CD4-positive, alpha-beta T cell treated with Interleukin-1 beta for 1 hour (primary cell): ENCODE measurements at regions not wholly inside any gene's neighbourhood (a gene's known extent, or its start where the extent isn't known, plus 50 kb on each side); places are given as distances from the start of the nearest gene placed in this dataset.

ENCODE experiments used
- DNase-seq, 2 donors: peaks; one replicate each; pipeline ENCODE4 v3.0.0-alpha.2; 2020 to 2022

DNA sequence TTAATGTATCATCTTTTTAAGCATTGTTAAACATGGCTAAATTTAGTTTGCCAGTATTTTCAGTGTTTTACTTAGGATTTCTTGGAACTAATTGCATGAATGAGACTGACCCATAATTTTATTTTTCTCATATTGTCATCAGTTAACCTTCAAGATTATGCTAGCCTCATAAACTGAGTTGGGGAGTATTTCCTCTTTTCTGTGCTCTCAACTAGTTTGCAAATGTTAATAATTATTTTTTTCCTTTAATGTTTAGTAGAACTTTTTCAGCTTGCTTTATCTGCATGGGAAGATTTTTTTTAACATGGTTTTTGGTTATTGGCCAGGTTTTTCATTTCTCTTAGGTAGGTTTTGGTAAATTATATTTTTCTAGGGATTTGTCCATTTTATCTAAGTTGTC lies 235.4 kb upstream of the SESN3 start:
- no peak for DNase-seq

DNA sequence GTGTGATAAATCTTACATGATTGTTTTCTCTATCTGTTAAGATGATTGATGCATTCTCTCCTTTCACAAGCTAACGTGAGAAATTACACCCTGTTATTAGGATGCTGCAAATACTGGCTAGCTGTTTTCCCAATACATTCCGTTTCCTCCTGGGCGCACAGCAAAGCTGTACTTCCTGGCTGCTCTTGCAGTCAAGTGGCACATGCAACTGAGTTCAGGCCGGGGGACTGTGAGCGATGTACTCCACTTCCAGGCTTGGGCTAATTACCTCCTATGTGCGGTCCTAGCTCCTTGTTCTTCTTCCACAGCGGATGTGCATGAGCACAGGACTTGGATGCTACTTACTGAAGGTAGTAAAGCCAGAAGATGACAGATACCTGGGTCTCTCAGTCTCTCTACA lies 234.9 kb upstream of the SESN3 start:
- no peak for DNase-seq

- no peak for DNase-seq
Observed at GRCh38 chr11:95461858-95462257, 230.9 kb upstream of the SESN3 start.

- DNase-seq = no peak
Observed at GRCh38 chr11:95461348-95461747, 230.3 kb upstream of the SESN3 start.

- DNase-seq = no peak
Observed at GRCh38 chr11:95459291-95460042, 228.5 kb upstream of the SESN3 start.

GRCh38 chr11:95456714-95457491 lies 225.9 kb upstream of the SESN3 start:
- DNase-seq = no peak

DNA sequence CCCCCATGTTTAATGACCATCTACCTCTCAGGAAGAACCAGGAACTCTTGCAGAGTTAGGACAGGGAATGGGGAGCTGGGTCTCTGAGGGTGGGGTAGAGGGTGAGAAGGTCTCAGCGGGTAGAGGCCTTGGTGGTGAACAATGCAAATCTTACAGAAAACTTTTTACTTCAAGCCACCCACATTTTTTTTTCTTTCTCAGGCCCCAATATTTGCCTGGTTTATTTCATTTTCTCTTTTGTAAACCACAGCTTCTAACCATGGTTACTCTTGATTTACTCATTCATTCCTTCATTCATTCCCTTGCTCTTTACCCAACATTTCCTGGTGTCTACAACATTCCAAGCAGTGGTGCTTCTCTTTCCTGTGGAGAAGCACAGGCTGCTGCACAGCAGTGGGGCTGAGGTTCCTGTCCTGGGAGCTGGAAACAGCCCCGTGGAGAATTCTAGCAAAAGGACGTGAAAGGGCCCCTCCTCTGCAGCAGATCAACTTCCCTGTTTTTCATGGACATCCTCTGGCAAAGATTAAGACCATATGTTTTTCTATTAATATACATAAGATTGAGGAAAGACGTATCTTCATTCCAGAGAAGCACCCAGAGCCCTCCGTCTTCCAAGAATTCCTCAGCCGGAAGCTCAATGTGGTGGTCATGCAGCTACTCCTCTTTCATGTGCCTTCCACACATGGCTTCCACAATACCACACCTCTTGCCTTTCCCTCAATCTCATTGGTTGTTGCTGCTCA lies 224.4 kb upstream of the SESN3 start:
- DNase-seq = no peak

GRCh38 chr11:95453616-95454171 lies 222.7 kb upstream of the SESN3 start:
- DNase-seq = no peak

DNA sequence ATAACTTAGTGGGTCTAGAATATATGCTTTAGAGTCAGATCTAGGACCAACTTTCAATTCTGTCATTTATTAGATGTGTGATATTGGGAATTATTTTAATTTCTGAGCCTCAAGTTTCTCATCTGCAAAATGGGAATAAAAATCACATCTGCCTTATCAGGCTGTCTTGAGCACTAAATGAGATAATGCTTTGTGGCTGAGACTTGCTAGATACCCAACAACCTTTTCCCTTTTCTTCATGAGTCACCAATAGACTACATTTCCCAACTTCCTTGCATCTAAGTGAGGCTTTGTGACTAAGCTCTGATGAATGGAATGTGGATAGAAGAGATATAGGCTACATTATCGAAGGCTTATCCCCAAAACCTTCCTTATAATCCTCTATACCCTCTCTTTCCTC lies 220.7 kb upstream of the SESN3 start:
- DNase-seq = no peak

GRCh38 chr11:95451261-95451660 lies 220.3 kb upstream of the SESN3 start:
- no peak for DNase-seq

DNA sequence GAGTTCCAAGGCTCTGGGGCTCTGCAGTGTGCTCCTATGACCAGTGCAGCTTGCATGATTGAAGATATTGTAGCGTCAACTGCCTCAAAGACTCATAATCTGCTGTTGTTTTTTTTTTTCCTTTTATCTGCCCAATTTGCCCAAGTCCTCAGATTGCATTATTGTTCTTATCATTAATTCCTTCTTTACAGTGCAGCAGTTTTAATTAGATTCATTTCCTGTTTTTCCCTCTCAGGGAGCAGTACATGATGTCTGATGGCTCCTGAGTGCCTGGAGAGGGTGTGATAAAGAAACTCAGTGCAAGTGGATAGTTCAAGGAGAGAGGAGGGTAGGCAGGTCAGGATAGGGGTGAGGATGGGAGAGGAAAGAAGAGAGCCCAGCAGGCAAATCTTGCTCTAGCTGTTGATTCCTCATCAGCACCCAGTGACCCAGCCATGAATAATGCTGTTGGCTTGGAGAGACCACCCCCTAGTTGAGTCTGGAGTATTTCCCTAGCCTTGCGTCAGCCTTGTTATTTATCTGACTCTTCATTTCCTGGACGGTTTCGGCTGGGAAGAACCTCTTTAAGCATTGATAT lies 219.6 kb upstream of the SESN3 start:
- DNase-seq = no peak

DNA sequence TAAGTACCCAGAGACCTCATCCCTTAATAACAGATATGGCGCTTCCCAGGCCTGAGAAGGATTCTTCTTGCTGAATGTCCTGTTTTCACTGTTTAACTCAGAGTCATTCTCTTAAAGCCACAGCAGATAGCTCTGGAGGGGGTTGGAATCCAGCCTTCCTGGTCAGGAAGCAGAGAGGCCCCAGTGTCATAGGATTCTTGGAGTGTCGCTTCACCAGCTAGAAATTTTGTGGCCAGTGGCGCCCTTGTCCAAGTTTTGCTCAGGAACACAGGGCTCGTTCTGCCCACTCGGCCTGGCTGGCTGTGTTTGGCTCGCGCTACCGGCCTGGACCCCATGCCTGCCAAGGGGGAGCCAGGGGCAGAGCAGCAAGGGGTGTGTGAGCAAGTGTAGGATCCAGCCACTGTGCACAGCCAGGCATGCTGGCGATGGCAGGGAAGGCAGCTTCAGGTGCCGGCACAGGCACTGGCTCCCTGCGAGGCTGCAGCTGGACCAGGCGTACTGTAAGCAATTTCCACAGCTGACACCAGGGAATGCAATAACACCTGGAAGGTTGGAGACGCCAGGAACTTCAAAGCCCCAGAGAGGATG lies 214.8 kb upstream of the SESN3 start:
- DNase-seq = no peak

DNA sequence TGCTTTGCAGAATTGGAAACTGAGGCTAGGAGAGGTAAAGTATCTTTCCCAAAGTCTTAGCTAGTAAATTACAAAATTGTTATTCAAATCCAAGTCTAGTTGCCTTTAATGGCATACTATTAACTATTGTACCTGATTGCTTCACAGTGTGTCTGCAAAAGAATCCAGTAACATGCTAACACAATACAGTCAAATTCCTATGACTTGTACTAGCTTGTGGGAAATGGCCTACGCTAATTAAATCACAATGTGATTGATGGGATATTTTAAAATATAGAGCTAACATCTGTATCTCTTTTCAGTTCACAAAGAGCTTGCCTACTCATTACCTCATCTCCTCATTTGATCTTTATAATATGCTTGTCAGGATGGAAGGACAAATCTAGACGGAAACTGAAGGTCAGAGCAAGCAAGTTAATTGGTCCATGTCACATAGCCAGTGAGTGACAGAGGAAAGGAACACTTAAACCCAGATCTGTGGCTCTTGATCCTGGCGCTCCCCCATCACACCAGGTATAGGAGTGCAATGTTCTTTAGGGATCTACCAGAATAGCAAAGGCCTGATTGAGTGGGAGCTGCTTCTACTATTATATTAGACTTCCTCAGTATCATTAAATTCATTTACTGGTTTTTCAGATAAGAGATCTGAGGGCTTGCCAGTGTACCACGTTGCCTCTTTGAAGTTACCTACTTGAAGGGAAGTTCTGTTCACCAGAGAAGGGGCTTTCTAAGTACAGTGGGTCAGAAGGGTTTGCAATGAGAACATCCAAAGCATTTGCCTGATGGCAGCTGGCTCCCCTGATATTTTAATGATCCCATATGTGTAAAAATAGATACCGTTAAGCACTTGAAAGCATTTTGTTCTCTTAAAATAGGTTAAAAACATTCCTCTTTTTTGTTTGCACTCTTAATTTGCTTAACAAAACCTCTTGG lies 213.6 kb upstream of the SESN3 start:
- no peak for DNase-seq

- DNase-seq = peak; percentile 16 to 22
Observed at GRCh38 chr11:95443386-95443785, 212.4 kb upstream of the SESN3 start.

- DNase-seq = no peak
Observed at GRCh38 chr11:95442531-95443050, 211.6 kb upstream of the SESN3 start.

DNA sequence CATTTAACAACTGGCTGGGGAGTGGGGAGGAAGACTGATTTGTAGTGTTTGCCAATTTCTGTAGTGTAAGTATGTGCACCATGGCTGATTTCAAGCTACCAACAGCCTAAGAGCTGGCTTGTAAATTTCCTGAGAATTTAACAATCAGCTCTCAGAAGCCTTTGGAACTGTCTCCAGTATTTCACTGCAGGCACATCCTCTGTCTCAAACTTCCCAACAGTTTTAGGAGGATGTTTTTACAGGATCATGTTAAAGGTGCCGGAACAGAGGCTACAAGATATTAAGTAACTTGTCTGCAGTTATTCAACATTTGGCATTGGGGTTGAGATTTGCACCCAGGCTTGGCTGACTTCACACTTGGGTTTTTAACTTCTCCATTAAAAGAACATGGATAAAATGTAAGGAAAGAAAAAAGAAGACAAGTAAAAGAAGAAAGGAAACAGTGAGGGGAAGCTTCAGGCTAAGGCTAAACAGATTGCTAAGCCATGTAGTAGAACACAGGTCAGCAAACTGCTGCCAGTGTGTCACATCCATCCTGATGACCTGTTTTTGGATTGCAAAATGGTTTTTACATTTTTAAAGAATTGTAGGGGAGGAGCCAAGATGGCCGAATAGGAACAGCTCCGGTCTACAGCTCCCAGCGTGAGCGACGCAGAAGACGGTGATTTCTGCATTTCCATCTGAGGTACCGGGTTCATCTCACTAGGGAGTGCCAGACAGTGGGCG lies 204.8 kb upstream of the SESN3 start:
- no peak for DNase-seq

DNA sequence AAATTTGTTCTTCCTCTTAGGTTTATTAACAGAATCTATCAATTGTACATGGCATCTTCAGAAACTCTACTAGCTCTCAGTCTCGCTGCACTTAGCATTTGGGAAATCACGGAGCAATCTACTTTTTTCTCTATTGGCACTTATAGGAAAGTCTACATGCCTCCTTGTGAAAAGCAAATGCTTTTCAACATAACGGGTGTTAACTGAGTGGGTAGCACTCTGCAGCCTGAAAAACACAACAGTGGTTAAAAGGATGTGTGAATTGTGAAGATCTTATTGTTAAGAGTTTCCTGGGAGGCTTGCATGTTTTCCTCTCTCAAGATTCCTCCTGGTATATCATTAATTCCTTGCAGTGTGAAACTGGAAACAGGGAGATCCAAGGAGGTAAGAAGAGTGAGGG lies 204.2 kb upstream of the SESN3 start:
- DNase-seq = no peak

GRCh38 chr11:95434489-95435057 lies 203.6 kb upstream of the SESN3 start:
- no peak for DNase-seq

- DNase-seq = no peak
Observed at GRCh38 chr11:95434009-95434408, 203.0 kb upstream of the SESN3 start.
